ENCODE measurements at regions not wholly inside any gene's neighbourhood (a gene's known extent, or its start where the extent isn't known, plus 50 kb on each side); places are given as distances from the start of the nearest gene placed in this dataset.

DNA sequence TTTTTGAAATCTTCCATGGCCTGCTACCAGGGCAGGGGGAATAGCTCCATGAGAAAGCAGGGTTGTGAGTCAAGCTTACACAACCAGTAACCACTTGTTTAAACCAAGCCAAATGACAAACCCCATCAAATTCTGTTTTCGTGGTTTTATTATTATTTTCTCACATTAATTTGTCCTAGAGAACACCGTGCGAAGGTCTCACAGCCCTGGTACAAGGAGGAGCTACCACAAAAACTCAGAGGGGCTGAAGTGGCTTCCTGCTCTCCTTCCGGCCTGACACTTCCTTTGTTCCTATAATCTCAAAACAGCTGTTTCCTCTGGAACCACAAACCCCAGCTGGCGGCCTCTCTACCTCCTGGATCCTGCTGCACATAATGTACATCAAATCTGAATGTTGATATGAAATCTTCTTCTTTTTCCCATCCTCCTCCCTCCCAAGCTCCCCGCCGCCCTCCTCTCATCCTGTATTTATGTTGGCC, 375.9 kb downstream of the MCTP2 start:
- no peak for DNase-seq

DNA sequence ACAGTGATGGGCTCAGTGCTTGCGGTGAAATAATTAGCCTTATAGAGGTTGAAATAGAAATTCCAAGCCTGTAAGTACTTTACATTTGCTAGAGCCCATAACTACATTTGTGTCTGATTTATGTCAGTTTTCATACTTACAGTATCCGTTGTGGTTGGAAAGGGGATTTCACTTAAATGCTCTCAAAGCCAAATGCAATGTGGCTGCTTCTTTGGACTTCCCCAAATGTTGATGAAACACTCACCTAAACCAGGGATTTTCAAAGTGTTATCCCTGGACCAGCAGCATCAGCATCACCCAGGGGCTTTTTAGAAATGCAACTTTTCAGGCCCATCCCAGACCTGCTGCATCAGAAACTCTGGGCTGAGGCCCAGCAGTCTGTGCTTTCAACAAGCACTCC, 378.7 kb downstream of the MCTP2 start:
- DNase-seq: no peak

DNA sequence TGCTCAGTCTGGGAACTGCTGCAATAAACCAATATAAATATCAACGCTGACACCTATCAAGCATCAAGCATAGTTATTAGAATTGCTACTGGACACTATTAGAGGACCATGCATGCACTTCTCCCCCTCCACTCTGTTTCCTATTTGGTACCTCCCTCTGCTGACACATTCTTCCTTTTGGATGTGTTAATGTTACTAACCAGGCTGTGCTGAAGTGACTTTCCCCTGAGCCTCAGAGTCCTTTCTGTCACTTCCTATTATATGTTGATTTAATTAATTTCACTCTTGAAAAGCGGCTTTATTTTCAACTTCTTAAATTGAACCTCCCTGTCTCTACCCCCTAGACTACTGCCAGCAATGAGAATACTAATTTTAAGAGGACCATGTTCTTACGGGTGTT, 379.1 kb downstream of the MCTP2 start:
- no peak for DNase-seq

DNA sequence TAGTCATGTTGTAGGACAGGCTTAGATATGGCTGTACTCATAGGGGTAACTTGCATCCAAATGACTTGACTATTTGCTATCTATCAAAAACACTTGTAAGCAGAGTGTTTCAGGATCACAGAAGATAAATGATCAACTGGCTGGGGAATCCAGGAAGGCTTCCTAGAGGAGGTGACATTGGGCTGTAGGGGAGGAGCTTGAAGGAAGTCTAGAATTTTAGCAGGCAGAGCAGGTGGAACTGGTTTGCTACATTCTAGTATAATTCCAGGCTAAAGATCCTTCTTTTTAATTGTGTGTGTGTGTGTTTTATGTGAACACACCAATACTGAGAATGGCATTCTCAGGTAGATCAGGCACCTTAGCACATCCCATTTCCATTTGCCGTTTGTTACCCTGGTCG, 380.3 kb downstream of the MCTP2 start:
- no peak for DNase-seq

DNA sequence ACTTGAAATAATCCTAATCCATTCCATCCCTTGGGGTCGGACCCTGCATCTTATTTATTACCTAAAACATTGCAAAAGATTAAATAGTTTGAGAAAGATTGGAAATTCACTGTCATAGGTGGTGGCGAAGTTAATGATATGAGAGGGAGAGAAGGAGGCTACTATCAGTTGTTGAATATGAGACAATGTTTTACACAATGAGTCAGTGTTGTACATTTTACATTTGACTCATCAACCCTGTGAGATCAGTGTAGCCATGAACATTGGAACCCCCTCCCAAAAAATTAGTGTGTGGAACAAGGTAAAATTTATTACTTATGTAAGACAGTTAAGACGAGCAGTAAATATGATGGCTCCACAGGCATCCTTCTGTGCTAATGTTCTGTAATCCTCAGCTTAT, 384.3 kb downstream of the MCTP2 start:
- no peak for DNase-seq

DNA sequence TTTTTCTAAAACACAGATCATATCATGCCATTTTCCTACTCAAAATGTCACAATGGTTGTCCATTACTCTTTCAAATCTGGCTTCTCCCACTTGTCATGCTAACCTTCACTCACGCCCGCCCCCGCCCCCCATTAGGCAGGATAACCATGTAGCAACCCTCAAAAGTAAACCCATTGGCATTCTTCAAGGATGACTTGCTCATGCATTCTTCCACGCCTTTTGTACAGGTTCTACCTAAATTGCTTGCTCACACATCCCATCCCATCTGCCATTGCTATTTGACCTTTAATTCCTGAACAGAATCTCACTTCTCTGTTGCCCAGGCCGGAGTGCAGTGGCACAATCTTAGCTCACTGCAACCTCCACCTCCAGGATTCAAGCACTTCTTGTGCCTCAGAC, 389.3 kb downstream of the MCTP2 start:
- no peak for DNase-seq

DNA sequence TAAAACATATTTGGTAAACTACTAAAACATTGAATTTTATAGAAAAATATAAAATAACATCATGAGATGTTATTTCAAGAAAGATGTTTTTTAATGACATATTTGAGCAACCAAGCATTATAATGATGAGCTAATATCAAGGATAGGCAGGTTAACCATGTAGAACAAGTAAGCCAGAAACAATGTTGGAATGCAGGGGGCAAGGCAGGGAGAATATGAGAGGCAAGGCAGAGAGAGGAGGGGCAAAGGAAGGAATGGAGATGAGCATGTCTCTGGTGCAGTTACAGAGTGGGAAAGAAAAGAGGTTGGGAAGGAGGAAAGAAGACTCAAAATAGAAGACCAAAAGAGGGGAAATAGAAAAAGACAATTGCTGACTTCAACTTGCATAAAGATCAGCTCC, 390.4 kb downstream of the MCTP2 start:
- no peak for DNase-seq

DNA sequence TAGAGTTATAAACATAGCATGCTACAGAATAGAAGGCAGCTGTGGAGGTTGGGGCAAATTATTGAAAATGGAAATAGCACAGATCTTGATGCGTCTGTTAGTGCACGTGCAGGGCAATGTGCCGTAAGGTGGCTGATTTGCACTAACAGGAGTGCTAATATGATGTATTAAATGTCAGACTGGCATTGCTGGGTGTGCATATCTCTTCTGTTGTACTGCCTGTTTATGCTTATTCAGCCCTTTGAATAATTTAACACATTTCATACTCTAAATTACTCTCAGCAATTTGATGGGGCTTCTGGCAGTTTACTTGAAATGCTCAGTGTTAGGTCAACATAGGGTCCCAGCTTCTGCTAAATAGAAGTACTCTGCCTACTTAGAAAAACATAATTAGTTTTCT, 395.6 kb downstream of the MCTP2 start:
- no peak for DNase-seq

DNA sequence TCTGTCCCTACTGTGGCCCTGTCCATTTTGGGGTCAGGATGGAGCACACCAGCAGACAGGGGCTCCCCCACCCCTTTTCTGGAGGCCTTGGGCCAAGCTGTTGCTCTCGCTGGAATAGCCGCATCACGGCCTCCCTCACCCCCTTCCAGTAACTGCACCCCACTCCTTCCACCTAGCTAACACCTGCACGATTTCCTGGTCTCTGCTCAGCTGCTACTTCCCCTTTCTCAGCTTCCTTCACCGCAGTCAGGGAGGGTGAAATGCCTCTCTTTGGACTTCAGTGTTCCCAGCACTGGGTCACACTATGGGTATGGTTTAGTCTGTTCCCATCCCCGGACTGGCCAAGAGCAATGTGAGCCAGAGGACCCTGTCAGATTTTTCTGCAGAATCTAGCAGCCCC, 400.2 kb downstream of the MCTP2 start:
- DNase-seq: no peak

DNA sequence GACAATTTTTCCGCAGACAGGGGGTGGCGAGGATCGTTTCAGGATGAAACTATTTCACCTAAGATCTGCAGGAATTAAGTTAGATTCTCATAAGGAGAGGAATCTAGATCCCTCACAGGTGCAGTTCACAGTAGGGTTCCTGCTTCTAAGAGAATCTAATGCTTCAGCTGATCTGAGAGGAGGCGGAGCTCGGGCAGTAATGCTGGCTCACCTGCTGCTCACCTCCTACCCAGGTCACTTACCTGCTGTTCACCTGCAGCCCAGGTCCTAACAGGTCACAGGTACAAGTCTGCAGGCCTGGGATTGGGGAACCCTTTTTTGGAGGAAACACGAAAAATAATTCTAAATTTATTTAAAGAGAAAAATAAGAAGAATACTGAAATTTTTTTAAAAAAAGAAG, 406.8 kb downstream of the MCTP2 start:
- DNase-seq: no peak

DNA sequence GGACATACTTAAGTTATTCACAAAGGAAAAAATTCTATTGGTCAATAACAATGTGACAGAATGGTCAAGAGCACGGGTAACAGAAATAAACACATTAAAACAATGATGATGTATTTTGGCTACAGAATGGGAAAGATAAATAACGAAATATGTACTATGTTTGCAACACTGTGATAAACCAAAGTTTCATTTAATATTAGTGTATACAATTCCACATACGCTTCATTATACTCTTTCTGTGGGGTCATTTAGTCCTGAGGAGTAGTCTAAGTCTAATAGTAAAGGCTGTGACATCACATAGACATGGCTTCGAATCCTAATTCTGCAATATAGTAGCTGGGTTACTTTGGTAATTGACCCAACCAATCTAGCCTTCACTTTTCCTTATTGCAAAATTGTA, 408.3 kb downstream of the MCTP2 start:
- no peak for DNase-seq

DNA sequence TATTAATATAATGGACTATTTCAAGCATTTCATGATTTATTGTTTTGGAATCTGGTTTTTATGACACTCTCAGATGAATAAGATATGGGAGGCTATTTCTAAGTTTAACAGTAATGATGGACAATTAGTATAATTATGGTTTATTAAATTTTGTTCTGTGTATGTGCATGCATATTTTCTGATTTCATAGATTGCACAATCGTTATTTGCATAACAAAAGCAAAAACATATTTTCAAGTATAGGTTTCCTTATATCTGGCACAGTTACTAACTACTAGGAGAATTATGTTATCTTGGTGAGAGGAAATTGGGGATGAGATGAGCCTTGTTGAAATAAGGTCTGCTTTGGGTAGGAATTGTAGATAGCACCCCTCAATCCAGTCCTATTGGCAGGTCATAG, 413.1 kb downstream of the MCTP2 start:
- DNase-seq: no peak

DNA sequence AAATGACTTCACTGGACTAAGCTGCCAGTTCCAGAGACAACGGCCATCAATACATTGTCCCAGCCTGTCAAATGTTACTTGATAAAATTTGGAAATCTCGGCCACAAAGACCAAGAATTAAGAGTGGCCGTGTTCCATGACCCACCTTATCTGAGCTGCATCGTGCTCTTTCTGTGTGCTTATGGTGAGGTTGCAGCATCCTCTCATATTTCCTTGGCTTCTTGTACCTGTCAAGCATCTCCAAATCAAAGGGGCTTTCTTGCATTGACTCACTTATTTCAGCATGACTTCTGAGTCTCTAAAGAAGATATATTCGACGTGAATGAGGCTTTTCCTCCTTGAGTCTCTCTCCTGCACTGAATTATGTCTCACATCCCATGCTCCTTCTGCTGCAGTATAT, 421.7 kb downstream of the MCTP2 start:
- no peak for DNase-seq

DNA sequence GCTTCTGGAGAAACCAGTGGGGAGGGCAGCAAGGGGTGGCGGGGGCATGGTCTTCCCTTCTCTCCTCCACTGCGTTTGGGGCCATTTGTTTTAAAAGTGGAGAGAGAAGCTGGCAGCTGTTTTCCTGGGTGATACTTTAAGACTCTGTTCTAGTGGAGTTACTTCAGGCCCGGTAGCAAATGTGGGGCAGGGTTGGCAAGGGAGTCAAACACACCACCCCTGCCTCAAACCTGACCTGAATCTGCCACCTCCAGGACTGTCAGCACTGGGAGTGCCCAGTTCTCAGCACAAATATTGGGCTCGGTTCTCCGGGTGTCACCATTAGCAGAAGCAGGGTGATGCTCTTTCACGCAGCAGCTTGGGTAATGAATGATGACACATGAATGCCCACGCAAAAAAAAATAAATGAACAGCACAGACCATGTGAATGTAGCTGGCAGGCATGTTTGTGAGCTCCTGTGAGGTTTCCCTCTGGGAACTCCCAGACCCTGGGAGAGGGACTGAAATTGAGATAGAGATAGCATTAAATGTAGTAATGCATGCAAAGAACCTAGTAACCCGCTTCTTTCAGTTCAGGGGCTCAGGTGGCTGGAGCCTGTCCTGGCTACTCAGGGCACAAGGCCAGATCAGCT, 424.0 kb downstream of the MCTP2 start:
- DNase-seq: no peak

DNA sequence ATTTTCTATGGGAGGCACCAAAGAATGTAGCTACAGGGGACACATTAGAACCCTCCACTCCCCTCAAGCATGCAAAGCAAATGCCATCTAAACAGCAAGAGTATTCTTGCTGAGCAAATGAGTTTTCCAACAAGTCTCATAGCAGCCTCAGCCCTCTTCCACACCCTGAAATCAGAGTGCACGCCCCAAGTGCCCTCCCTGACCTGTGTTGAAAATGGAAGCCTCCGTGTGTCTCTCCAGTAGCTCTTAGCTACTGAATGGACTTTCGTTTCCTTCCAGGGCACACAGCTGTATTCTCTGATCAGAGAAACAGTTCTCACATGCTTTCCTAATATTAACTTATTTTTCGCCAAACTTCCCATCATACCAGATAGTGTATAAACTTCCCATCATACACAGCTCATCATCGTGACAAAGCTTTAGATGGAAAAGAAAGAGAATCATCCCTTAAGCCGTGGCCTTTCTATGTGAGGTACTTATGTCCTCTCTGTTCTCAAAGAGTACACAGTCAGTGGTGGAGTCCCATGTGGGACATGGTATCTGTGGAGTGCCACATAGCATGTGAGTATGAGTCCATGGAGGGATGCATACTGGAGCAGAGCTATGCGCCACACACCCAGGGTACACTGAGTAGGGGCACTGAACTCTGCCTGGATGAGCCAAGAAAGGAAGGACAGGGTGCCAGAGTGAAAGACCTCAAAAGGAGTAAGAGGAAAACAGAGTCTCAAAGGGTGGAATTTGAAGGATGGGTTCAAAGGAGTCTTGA, 434.5 kb downstream of the MCTP2 start:
- no peak for DNase-seq

DNA sequence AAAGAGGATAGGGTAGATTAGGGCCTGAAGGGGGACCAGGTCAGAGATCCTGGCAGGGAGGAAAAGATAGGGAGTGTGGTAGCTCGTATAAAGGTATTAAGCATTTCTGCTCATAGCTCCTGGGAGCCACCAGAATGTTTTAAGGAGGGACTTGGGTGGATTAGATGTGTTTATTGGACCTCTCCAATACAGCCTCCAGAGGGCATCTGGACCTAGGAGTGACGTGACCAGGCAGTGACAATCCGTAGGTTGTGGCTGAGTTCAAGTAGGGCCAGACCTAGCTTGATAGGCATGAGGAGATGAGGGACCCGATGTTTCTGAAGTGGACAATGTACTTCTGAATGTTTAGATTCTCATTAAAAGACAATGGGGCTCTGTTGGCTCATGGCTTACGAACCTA, 435.2 kb downstream of the MCTP2 start:
- DNase-seq: no peak

DNA sequence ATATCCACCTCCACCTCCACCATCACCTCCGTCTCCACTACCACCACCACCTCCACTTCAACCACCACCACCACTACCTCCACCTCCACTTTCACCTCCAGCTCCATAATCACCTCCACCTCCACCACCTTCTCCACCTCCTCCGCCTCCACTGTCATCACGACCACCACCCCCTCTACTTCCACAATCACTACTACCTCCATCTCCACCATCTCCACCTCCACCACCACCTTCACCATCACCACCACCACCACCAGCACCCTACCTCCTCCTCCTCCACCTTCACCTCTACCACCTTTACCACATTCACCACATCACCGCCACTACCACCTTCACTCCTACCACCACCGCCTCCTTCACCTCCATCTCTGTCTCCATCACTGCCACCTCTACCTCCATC, 435.7 kb downstream of the MCTP2 start:
- no peak for DNase-seq

DNA sequence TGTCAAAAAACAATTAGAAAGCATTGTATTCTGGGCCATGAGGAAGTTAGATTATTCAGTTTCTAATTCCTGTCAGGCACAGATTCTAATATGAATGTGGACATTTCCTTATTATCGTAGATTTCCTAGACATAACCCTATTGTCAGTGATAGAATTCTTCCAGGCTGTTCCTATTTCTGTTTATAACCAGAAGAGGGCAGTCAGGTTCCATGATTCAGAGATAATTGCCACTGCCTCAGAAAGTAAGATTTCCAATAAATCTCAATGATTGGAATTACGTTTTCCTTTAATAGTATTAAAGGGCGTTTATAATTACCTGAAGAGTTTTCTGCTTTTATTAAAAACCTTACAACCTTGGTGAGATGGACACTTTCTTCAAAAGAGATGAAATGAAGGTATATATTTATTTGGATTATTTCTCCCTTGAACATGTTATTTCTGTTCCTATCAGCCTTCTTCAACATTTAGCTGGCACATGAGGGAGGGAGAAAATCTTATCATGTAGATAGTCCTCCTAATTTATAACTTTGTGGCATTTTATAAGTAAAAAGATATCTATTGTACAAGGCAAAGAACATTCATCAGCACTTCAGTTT, 439.2 kb downstream of the MCTP2 start:
- DNase-seq: no peak

DNA sequence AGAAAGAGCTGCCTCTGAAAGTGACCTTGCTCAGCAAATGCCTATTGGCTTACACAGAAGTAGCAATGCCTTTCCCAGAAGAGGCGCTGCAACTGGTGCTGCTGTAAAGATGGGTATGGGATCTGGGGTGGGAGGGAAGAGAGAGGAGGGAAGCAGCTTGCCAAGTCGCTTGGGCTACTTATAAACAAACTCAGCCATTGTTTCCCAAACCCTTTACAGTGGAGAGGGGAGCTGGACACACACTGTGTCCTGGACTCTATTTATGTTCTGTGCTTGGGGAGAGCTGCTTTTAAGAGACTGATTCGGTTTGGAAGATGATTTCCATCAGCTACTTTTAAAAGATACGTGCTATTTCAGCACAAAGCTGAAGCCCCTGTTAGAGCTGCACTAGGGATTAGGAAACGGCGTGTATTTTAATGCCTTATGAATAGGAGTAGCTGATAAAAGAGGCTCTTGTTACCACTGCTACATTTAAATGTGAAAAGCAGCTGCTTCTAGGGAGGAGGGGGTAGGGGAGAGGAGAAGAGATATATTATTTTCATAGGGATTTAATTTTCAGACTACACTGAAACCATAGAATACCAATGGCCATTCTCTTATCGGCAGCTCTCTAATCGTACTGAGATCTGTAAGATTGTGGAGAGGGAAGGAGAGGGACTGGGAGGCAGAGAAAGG, 440.6 kb downstream of the MCTP2 start:
- no peak for DNase-seq

DNA sequence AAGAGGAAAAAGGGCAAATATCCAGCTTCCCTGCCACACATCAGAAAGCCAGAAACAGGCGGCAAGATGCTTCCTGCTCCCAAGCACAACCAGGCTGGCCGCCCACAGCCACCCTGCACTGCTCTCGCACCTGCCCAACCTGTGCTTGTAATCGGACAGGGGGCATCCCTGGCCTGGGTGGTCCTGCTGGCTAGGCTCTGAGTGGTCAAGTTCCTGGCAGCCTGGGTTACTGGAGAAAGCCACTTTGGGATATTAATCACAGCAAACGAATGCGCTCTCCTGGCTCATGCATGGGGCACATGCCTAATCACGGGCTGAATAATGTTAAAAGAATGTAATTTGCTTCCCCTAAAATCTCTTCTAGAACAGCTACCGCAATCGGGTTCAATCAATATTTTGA, 442.4 kb downstream of the MCTP2 start:
- no peak for DNase-seq

DNA sequence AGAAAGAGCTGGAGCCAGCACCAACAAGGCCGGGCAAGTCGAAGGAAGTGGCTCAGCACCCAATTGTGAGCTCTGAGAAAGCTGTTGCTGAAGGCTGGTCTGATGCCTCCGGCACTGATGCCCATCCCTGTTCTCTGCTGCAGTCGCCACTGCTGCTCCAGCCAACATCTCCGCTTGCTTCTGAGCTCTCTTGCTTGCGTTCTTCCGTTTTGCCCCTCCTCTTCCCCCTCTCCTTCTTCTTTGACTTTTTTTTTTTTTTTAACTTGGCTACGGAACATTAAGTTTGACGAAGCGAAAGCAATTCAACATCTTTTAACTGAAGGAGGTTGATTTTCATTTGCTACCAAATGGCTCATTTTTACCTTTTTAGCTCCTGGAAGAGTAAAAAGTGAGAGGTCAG, 442.9 kb downstream of the MCTP2 start:
- no peak for DNase-seq

DNA sequence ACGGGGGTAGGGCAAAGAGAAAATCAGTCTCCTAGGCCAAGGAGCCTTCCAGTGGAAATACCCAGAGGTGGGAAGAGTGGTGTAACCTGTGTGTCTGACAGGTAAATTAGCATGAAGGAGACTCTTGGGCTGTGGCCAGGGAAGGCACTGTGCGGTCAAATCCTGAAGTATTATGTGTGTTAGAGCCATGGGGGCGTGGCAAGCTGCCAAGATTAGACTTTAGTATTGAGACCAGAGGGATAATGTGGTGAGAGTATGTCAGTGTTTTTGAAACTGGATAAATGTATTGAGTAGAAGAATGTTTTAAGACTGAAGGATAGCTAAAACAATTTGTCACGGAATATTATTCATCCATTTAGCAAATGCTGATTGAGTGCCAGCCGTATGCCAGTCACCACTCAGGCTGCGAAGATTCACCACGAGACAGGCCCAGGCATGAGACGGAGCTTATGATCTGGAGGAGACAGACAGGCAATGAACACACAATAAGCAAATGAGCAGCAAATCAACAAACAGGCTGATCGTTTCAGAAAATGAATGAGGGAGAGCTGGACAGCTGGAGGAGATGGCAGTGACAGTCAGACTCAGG, 445.9 kb downstream of the MCTP2 start:
- DNase-seq: no peak

DNA sequence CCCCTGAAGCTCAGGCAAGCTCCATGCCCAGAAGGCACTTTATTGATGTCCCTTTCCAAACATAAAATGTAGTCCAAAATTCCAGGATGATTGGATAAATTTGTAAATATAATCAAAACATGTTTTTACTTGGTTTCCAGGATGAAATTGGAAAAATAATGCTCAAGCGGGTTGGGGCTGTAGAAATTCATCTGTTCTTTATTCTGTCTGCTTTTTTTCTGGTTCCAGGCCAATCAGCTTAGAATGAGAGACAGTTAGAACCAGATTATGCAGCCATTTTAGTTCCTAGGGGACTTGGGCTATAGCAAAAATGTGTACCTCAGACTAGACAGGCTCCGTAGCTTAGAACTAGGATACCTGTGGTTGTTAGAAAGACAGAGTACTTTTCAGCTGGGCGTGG, 450.8 kb downstream of the MCTP2 start:
- DNase-seq: no peak

DNA sequence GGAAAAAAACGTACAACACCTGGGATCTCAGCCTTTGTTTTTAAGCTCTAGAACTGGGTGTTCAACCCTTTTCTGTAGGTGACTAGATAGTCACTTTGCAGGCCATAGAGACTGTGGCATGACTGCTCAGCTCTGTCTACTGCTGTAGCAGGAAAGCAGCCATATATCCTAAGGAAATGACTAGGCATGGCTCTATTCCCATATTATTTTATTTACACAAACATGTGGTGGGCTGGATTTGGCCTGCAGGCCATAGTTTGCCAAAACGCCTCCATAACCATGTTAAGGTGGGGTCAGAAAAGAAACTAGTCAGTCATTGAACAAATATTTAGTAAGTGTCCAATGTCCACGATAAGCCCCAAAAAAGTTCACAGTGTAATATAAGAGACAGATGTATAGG, 452.5 kb downstream of the MCTP2 start:
- DNase-seq: no peak

Data from stimulated activated CD4-positive, alpha-beta T cell treated with anti-CD3 and anti-CD28 coated beads, Interleukin-4, amount 100 ng/mL, for 4 hours (primary cell).